GM06990 (cell line): ENCODE measurements at regions not wholly inside any gene's neighbourhood (a gene's known extent, or its start where the extent isn't known, plus 50 kb on each side); places are given as distances from the start of the nearest gene placed in this dataset.

Experiments used
- DNase-seq: peaks from one replicate; pipeline ENCODE4 v3.0.0-alpha.2; 2011; ENCODE audit not compliant: insufficient read length; ENCODE audit errors: extremely low read depth
- H3K27me3 ChIP-seq: replicated peaks from 2 replicates; pipeline ENCODE4 v1.6.0; 2011; ENCODE audit warnings: low read length; ENCODE audit not compliant: control insufficient read depth, insufficient read depth
- H3K36me3 ChIP-seq: 2 replicates; pipeline ENCODE4 v1.5.1; 2011; ENCODE audit warnings: low read length; ENCODE audit not compliant: control insufficient read depth, insufficient read depth
- H3K4me3 ChIP-seq: replicated peaks from 2 replicates; pipeline ENCODE4 v1.5.1; 2011; ENCODE audit warnings: low read depth, mild to moderate bottlenecking, control low read depth, low read length
- CTCF ChIP-seq: IDR thresholded peaks from 2 replicates; pipeline ENCODE4 v1.5.1; 2011; ENCODE audit warnings: low read length, control low read depth, mild to moderate bottlenecking, inconsistent platforms; ENCODE audit not compliant: insufficient read depth, poor library complexity, severe bottlenecking

GRCh38 chr22:22046370-22046769, 63.8 kb upstream of the TOP3B start:
- DNase-seq = no peak
- no peak overlapping the region for H3K4me3 ChIP-seq
- H3K27me3 ChIP-seq = no peaks in the 10 kb centered on the region
- no peaks in the 10 kb centered on the region for H3K36me3 ChIP-seq
- no peak for TF ChIP-seq CTCF

GRCh38 chr22:22045571-22046335, 63.2 kb upstream of the TOP3B start:
- no peak for TF ChIP-seq CTCF
- H3K4me3 ChIP-seq = no peak overlapping the region
- no peak for DNase-seq
- H3K36me3 ChIP-seq = no peaks in the 10 kb centered on the region
- no peaks in the 10 kb centered on the region for H3K27me3 ChIP-seq

- no peaks in the 10 kb centered on the region for H3K27me3 ChIP-seq
- no peak for DNase-seq
- H3K36me3 ChIP-seq = no peaks in the 10 kb centered on the region
- no peak overlapping the region for H3K4me3 ChIP-seq
- TF ChIP-seq CTCF = no peak
These were observed 61.6 kb upstream of the TOP3B start for GRCh38 chr22:22044153-22044552.

- peak; percentile 37 for DNase-seq
- TF ChIP-seq CTCF = peak; percentile 23
- H3K4me3 ChIP-seq = peak overlapping the region; percentile 52
- no peaks in the 10 kb centered on the region for H3K27me3 ChIP-seq
- H3K36me3 ChIP-seq = no peaks in the 10 kb centered on the region
These were observed 60.9 kb upstream of the TOP3B start for GRCh38 chr22:22043296-22044078.

GRCh38 chr22:22042599-22043295, 60.2 kb upstream of the TOP3B start:
- H3K4me3 ChIP-seq = peak overlapping the region; percentile 52
- no peak for TF ChIP-seq CTCF
- no peaks in the 10 kb centered on the region for H3K36me3 ChIP-seq
- DNase-seq = no peak
- H3K27me3 ChIP-seq = no peaks in the 10 kb centered on the region
